GM12878 (cell line): ENCODE measurements at regions not wholly inside any gene's neighbourhood (a gene's known extent, or its start where the extent isn't known, plus 50 kb on each side); places are given as distances from the start of the nearest gene placed in this dataset.

Source experiments
- ATAC-seq: fragments of 200-7000 bp; cut with Tn5 transposase; 3 replicates; pipeline ENCODE4 v1.9.1; 2020; ENCODE audit warnings: mild to moderate bottlenecking, moderate library complexity
- BruUV-seq: library from RNA; stranded (reverse); fragments of 400-500 nt; replicated peaks from 2 replicates; lab custom pipeline; 2021; lab: Mats Ljungman, UMichigan
- CTCF ChIA-PET: fragments of 300-600 bp; sonication (Branson Sonifier 250); formaldehyde crosslinking; extraction: SDS; loops from one replicate; lab custom pipeline; 2021; ENCODE audit warnings: inconsistent platforms; lab: Yijun Ruan, JAX
- POLR2A ChIA-PET: fragments of 350-600 bp; formaldehyde crosslinking; extraction: SDS; loops from one replicate; lab custom pipeline; 2021; ENCODE audit warnings: inconsistent platforms; lab: Charles Lee
- RAD21 ChIA-PET: fragments of 300-600 bp; sonication (Branson Sonifier 250); formaldehyde crosslinking; loops from one replicate; lab custom pipeline; 2023; ENCODE audit warnings: antibody characterized with exemption; ENCODE audit not compliant: unreplicated experiment; lab: Charles Lee
- SMC1A ChIA-PET: fragments of 300-600 bp; sonication (Branson Sonifier 250); formaldehyde crosslinking; loops from one replicate; lab custom pipeline; 2023; ENCODE audit not compliant: unreplicated experiment, uncharacterized antibody; lab: Charles Lee
- DNase-seq: peaks from one replicate; pipeline ENCODE4 v3.0.0-alpha.2; 2011; ENCODE audit warnings: low read depth, low spot score
- FAIRE-seq: peaks from 3 replicates; lab custom pipeline; 2011; peaks lifted over from hg19 to GRCh38; lab: Jason Lieb, UNC
- H2AFZ ChIP-seq: 2 replicates; pipeline ENCODE4 v1.6.0; 2011; ENCODE audit warnings: low read depth, low read length, control low read depth; ENCODE audit not compliant: control insufficient read depth
- H3K27ac ChIP-seq: 2 replicates; pipeline ENCODE4 v1.5.1; 2011; ENCODE audit warnings: control low read depth; ENCODE audit not compliant: control insufficient read depth, insufficient read depth
- H3K27me3 ChIP-seq, 2 experiments: replicated peaks in 1 of 2; 2 replicates each; pipeline versions ENCODE4 v1.6.0 to v1.6.1; 2011; ENCODE audit warnings: low read length in 1 of 2; ENCODE audit not compliant: control insufficient read depth in 2 of 2, insufficient read depth in 2 of 2
- H3K36me3 ChIP-seq, 2 experiments: 2 replicates each; pipeline ENCODE4 v1.5.1; 2011; ENCODE audit warnings: low read length in 1 of 2; ENCODE audit not compliant: control insufficient read depth in 2 of 2, insufficient read depth in 2 of 2
- H3K4me1 ChIP-seq: 2 replicates; pipeline ENCODE4 v1.6.1; 2011; ENCODE audit warnings: mild to moderate bottlenecking, low read length, moderate library complexity, mixed read lengths; ENCODE audit not compliant: control insufficient read depth, insufficient read depth
- H3K4me2 ChIP-seq: 2 replicates; pipeline ENCODE4 v1.6.0; 2011; ENCODE audit warnings: control low read depth; ENCODE audit not compliant: control insufficient read depth, insufficient read depth
- H3K4me3 ChIP-seq: fragments of 200-600 bp; sonication (generic); 2 replicates; pipeline ENCODE4 v1.5.1; 2016
- H3K79me2 ChIP-seq: 2 replicates; pipeline ENCODE4 v1.6.0; 2011; ENCODE audit warnings: low read length; ENCODE audit not compliant: control insufficient read depth, insufficient read depth
- H3K9ac ChIP-seq: 2 replicates; pipeline ENCODE4 v1.8.0; 2011; ENCODE audit warnings: low read length, control low read depth, mixed read lengths; ENCODE audit not compliant: control insufficient read depth, insufficient read depth
- H3K9me3 ChIP-seq: replicated peaks from 3 replicates; pipeline ENCODE4 v1.5.1; 2011; ENCODE audit warnings: mild to moderate bottlenecking, low read length; ENCODE audit not compliant: control insufficient read depth, insufficient read depth
- H4K20me1 ChIP-seq: 2 replicates; pipeline ENCODE4 v1.6.0; 2011; ENCODE audit not compliant: control insufficient read depth, insufficient read depth
- JUNB ChIP-seq: IDR thresholded peaks from 2 replicates; pipeline ENCODE4 v1.6.1; 2016; ENCODE audit warnings: antibody characterized with exemption, mild to moderate bottlenecking
- RELA ChIP-seq: fragments of 450-650 bp; IDR thresholded peaks from 2 replicates; pipeline ENCODE4 v1.8.0; 2014; ENCODE audit warnings: borderline replicate concordance; ENCODE audit not compliant: partially characterized antibody
- YBX1 ChIP-seq: fragments of 450-650 bp; IDR thresholded peaks from 2 replicates; pipeline ENCODE4 v1.6.1; 2016; ENCODE audit warnings: antibody characterized with exemption
- YY1 ChIP-seq: IDR thresholded peaks from 2 replicates; pipeline ENCODE4 v1.6.1; 2011; ENCODE audit warnings: low read depth, mild to moderate bottlenecking, low read length
- WGBS: methylation state at CpG from one replicate; pipeline ENCODE4 v1.1.6; 2016; ENCODE audit warnings: low lambda C conversion rate; ENCODE audit not compliant: insufficient replicate concordance, insufficient coverage; ENCODE audit errors: missing lambda C conversion rate; 5-methylcytosine and 5-hydroxymethylcytosine counted together
- in situ Hi-C: fragments of 300-500 bp; cut with MboI; formaldehyde crosslinking; loops from 9 replicates; pipeline ENCODE4 v1.14.3; 2018; ENCODE audit warnings: mixed read lengths
- intact Hi-C: fragments of 100-400 bp; cut with micrococcal nuclease; formaldehyde crosslinking; loops from one replicate; pipeline ENCODE4 v1.14.2; 2022; ENCODE audit not compliant: unreplicated experiment
- TF ChIP-seq, protein P1 (sequence below): fragments of 450-650 bp; IDR thresholded peaks from 2 replicates; pipeline ENCODE4 v1.6.1; 2016; ENCODE audit warnings: mild to moderate bottlenecking, moderate library complexity, borderline replicate concordance

GRCh38 chr4:123817025-123817688 lies 420.6 kb downstream of the SPRY1 start:
- POLR2A ChIA-PET, result no interaction called here
- no peak overlapping the region for H2AFZ ChIP-seq
- TF ChIP-seq YY1 (no peak), JUNB (no peak), RELA (no peak), YBX1 (no peak)
- TF ChIP-seq, protein P1, sequence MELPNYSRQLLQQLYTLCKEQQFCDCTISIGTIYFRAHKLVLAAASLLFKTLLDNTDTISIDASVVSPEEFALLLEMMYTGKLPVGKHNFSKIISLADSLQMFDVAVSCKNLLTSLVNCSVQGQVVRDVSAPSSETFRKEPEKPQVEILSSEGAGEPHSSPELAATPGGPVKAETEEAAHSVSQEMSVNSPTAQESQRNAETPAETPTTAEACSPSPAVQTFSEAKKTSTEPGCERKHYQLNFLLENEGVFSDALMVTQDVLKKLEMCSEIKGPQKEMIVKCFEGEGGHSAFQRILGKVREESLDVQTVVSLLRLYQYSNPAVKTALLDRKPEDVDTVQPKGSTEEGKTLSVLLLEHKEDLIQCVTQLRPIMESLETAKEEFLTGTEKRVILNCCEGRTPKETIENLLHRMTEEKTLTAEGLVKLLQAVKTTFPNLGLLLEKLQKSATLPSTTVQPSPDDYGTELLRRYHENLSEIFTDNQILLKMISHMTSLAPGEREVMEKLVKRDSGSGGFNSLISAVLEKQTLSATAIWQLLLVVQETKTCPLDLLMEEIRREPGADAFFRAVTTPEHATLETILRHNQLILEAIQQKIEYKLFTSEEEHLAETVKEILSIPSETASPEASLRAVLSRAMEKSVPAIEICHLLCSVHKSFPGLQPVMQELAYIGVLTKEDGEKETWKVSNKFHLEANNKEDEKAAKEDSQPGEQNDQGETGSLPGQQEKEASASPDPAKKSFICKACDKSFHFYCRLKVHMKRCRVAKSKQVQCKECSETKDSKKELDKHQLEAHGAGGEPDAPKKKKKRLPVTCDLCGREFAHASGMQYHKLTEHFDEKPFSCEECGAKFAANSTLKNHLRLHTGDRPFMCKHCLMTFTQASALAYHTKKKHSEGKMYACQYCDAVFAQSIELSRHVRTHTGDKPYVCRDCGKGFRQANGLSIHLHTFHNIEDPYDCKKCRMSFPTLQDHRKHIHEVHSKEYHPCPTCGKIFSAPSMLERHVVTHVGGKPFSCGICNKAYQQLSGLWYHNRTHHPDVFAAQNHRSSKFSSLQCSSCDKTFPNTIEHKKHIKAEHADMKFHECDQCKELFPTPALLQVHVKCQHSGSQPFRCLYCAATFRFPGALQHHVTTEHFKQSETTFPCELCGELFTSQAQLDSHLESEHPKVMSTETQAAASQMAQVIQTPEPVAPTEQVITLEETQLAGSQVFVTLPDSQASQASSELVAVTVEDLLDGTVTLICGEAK, result no peak
- TF ChIP-seq, all 136 proteins: peak for 0
- RAD21 ChIA-PET, result no interaction called here
- H3K79me2 ChIP-seq, result no peaks in the 10 kb centered on the region
- H3K4me2 ChIP-seq, result no peak overlapping the region
- in situ Hi-C loops (no loop called here), intact Hi-C loops (loop anchor here (10.0 kb wide), 1 partner anchor 1808 kb away; no protein-coding TSS in a partner anchor)
- H3K9ac ChIP-seq, result no peak overlapping the region
- SMC1A ChIA-PET, result no interaction called here
- H3K36me3 ChIP-seq, result no peaks in the 10 kb centered on the region
- BruUV-seq, result no TSS peak
- H3K9me3 ChIP-seq, result no peaks in the 10 kb centered on the region
- no peak for FAIRE-seq
- no peak overlapping the region for H3K27ac ChIP-seq
- CTCF ChIA-PET, result no interaction called here
- H3K27me3 ChIP-seq, result no peaks in the 10 kb centered on the region; a peak in 1 of 4 replicates
- 37% methylated on average over 7 of the region's 7 CpGs for WGBS
- no peaks in the 10 kb centered on the region for H4K20me1 ChIP-seq
- no peak overlapping the region for H3K4me3 ChIP-seq
- DNase-seq, result no peak
- no peak for ATAC-seq
- H3K4me1 ChIP-seq, result no peaks in the 10 kb centered on the region
